Activated CD4-positive, alpha-beta T cell treated with anti-CD3 and anti-CD28 coated beads for 4 hours (primary cell): ENCODE measurements at regions not wholly inside any gene's neighbourhood (a gene's known extent, or its start where the extent isn't known, plus 50 kb on each side); places are given as distances from the start of the nearest gene placed in this dataset.

Source experiments
- DNase-seq, 2 donors: peaks; one replicate each; pipeline ENCODE4 v3.0.0-alpha.2; 2020

DNA sequence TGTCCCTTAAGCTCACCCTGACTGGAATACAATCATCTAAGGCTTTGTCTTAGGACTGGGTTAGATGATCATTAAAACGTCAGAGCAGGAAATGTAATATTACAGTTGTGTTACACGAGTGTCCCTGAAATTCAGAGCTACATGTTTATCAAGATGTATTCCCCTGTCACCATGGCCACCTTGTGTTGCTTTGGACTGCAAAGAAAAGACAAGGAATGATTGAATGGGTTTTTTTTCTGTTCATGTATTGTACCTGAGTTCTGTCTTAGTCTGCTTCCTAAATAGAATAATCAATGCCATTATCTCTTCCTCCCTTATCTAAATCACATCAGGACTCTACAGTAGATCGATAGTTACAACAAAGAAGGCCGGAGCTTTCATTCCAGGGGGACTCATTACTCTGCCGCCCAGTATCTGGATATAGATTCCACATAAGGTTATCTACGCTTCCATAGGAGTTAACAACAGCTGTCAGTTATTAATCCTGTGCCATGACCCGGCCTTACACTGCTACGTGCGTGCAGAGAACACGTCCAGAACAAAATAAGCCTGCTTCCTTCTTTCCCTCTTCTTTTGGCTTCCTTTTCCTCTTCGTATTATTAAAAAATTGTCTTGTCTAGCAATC lies 274.1 kb upstream of the SASH1 start:
- DNase-seq, result no peak

GRCh38 chr6:148069256-148069655 lies 273.4 kb upstream of the SASH1 start:
- no peak for DNase-seq

- DNase-seq, result no peak
These were observed 268.3 kb upstream of the SASH1 start for GRCh38 chr6:148074291-148074690.

GRCh38 chr6:148074738-148075137 lies 267.9 kb upstream of the SASH1 start:
- no peak for DNase-seq

DNA sequence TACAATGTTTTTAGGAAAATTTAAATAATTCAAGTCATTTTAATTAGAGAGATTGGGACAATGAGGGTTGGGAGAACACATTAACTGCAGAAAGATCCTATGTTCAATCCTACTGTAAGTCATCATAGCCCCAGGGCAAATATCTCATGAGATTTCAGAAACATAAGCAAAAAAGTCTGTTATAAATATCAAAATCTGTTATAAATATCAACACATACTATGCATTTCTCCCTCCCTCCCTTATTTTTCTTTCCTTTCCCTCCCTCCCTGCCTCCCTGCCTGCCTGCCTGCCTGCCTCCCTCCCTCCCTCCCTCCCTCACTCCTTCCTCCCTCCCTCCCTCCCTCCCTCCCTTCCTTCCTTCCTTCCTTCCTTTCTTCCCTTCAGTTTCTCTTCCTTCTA lies 267.3 kb upstream of the SASH1 start:
- DNase-seq, result no peak

- DNase-seq, result no peak
These were observed 266.6 kb upstream of the SASH1 start for GRCh38 chr6:148076051-148076450.

GRCh38 chr6:148080315-148080714 lies 262.3 kb upstream of the SASH1 start:
- DNase-seq, result no peak

DNA sequence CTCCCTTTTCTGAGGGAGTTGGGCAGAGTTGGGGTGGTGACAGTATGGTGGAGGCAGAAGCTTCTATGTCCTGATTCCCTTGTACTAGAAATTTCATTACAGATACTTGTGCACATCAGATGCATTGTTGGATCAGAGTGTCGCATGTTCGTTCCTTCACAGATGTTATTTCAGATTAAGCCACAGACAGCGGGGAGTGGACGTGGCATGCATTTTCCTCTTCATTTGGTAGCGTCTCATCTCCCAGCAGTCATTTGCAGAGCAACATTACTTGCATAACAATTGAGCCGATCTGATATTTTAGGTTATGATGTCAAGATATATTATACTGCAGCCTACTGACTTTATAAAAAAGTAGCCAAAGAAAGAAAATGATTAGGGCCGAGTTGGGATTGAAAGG lies 261.6 kb upstream of the SASH1 start:
- DNase-seq, result no peak

- DNase-seq, result no peak
These were observed 260.6 kb upstream of the SASH1 start for GRCh38 chr6:148082044-148082443.

GRCh38 chr6:148082696-148083095 lies 259.9 kb upstream of the SASH1 start:
- no peak for DNase-seq

- no peak for DNase-seq
These were observed 256.9 kb upstream of the SASH1 start for GRCh38 chr6:148085631-148086331.

DNA sequence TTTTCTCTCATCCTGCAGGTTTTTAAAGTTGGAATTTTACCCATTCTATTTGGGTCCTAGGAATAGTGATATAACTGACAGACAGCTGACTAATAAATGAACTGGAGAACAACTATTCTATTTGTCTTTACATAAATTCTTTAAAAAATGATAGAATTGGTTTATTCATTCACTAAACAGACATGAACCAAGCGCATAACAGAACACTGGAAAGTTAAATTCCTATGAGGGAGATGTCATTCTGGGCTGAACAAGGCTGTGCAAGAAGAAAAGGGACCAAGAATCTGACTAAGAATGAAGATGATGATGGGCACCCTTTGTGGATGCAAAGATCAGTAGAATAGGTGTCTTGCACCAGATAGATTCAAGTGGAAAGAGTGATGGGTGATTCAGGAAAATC lies 256.3 kb upstream of the SASH1 start:
- no peak for DNase-seq

DNA sequence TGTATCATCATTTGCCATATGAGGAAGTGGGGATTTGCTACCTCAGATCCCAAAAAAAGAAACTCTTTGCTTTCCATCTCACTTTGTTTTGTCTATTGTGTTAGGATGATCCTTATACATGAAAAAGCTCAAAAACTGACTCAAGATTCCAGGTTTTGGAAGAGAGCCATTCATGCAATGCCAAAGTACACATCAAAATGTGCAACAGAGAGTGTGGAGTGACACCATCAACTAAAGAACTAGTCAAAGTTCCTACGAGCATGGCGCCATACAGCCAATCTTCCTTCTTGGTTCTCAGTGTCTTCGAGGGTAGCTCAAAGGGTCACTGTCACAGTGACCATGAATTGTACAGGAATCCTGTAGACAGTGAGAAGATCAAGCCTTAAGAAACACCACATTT lies 255.8 kb upstream of the SASH1 start:
- DNase-seq, result no peak

DNA sequence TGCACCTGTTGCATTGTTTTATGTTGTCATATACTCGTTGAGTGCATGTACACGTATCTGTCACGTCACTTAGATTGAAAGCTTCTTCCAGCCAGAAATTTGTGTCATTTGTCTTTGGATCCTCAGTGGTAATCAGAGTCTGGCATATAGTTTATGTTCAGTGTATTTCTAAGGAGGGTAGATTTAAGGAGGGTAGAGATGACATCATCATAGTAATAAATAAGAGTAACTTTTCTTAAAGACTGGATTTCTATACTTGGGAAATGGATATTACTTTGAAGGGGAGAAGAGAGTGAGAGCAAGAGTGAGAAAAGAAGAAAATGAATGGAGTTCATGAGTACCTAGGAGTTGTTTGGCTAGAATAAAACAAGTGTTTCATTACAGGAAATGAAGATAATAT lies 255.0 kb upstream of the SASH1 start:
- DNase-seq, result no peak

DNA sequence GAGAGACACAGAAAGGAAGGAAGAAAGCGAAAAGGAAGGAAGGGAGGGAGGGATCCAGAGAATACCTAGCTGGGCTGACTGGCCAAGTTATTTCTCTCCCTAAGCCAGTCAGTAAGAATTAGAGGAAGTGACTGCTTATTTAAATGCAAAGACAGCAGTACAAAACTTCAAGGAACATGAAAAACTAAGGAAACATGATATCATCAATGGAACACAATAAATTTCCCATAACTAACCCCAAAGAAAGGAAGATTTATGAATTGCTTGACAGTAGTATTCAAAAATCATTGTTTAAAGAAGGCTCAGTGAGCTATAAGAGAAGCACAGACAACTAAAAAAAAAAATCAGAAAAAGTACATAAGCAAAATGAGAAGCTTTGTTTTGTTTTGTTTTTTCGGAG lies 252.3 kb upstream of the SASH1 start:
- DNase-seq, result no peak

DNA sequence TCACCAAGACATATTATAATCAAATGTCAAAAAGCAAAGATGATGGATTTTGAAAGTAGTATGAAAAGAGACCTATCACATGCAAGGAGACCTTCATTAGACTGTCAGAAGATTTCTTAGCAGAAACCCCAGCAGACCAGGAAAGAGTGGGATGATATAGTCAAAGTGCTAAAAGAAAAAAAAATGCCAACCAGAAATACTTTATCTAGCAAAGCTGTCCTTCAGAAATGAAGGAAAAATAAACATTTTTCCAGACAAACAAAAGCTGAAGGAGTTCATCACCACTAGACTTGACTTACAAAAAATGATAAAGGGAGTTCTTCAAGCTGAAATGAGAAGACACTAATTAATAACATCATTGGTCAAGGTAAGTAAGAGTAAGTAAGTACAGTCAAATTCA lies 251.2 kb upstream of the SASH1 start:
- no peak for DNase-seq

DNA sequence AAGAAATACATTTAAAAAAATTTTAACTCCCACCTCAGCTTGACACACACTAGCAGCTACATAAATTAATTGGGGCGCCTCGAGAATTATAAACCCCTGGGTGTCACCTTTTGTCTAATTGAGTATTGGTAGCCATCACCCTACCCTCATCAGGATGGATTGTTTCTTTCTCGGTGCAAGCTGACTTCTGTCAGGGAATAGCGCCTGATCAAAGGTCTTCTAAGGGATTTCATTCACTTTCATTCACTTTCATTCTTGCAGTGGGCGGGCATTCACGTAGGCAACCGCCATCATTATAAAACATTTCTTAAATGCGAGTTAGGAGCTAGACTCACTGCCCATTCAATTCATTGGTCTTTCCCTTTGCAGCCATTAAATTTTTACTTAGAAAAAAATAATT lies 239.2 kb upstream of the SASH1 start:
- DNase-seq, result no peak

DNA sequence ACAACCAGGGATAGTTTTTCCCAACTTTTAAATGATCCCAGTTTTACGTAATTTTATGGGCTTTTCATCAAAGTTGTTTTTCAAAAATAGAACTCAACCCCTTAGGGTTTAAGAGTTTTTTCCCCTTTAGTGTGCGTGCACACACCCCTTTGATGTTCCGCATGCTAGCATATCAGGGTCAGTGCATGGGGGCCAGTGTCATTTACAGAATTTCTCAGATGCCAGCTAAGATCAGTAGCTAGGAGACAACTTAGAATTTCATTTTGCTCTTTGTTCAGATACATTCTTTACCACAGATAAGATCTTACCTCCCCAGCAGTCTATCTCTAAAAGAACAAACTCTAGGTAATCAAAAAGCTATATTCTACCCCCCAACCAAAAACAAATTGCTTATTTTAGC lies 238.5 kb upstream of the SASH1 start:
- DNase-seq, result no peak

DNA sequence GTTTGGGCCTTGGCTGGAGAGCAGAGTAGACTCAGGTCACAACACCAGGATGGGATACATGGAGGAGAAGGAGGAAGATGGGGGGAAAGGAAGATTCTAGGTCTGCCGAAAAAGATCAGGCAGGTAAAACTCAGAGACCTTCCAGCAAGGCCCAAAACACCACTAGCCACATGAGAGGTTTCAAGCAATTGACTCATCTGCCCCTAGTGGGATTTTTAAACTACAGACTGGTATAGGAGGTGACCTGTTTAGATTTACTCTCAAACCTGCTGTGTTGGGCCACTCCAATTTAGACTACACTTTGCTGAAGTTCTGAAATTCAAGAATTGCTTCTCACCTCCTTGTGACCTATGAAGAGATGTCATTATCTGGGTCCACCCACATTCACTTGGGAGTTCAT lies 236.9 kb upstream of the SASH1 start:
- DNase-seq, result no peak

DNA sequence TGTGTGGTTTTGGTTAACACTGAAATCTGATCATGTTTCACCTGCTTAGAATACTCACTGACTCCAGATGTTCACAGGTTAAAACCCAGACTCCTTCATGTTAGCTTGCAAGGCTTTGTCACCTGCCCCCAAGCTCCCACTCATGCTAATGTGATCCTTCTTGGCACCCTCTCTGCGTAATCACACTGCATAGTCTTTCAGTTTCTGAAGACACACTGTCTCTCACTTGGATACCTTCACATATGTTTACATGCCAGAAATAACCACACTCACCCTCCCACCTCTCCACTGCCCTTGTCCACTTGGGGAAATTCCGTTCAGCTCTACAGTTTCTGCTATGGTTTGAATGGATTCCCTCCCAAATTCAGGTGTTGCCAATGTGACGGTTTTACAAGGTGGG lies 234.7 kb upstream of the SASH1 start:
- DNase-seq, result no peak

DNA sequence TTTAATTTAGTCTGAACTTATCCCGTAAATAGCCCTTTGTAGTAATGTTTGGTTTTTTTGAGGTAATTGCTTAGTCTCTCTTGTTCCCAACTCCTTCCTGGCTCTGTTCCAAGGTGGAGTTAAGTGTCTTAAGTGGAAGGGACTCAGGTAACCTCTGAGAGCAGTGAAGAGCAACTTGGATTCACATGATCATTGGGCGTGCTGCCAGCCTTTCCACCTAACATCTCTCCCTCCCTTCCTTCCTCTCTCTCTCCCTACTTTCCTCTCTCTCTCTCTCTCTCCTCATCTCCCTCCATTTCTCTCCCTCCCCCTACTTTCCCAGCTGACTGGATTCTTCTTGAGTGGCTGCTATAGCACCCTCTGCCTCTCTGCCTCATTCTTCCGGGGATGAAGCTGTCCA lies 232.9 kb upstream of the SASH1 start:
- no peak for DNase-seq

GRCh38 chr6:148110925-148111324 lies 231.7 kb upstream of the SASH1 start:
- DNase-seq, result no peak

GRCh38 chr6:148112851-148113319 lies 229.8 kb upstream of the SASH1 start:
- no peak for DNase-seq

DNA sequence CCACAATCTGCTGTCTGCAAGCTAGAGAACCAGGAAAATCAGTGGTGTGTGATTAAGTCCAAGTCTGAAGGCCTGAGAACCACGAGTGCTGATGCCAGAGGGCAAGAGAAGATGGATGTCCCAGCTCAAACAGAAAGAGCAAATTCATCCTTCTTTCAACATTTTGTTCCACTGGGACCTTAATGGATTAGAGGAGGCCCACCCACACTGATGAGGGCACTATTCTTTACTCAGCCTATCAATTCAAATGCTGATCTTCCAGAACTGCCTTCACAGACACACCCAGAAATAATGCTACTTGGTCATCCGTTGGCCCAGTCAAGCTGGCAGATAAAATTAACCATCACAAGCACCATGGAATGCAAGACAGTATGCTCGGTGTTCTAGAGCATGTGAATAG lies 226.6 kb upstream of the SASH1 start:
- no peak for DNase-seq

GRCh38 chr6:148118244-148118643 lies 224.4 kb upstream of the SASH1 start:
- no peak for DNase-seq
